H1 (cell line): ENCODE measurements at regions not wholly inside any gene's neighbourhood (a gene's known extent, or its start where the extent isn't known, plus 50 kb on each side); places are given as distances from the start of the nearest gene placed in this dataset.

ENCODE experiments used
- EP300 ChIP-seq, 2 experiments: IDR thresholded peaks; 1 replicate in 1 of 2; 2 replicates in 1 of 2; pipeline ENCODE4 v1.6.1; 2011 to 2012; ENCODE audit warnings: low read depth in 2 of 2, low read length in 2 of 2, mild to moderate bottlenecking in 2 of 2, borderline replicate concordance in 1 of 2, inconsistent platforms in 1 of 2, moderate library complexity in 1 of 2
- EZH2 ChIP-seq: fragments of 200-600 bp; sonication (generic); IDR thresholded peaks from 2 replicates; pipeline ENCODE4 v1.7.1; 2012; ENCODE audit warnings: low read depth, mild to moderate bottlenecking, moderate library complexity, low read length, inconsistent platforms; ENCODE audit not compliant: severe bottlenecking
- GABPA ChIP-seq: IDR thresholded peaks from 2 replicates; pipeline ENCODE4 v1.6.1; 2011; ENCODE audit warnings: mild to moderate bottlenecking, low read length, moderate library complexity, borderline replicate concordance; ENCODE audit not compliant: insufficient read depth
- HDAC2 ChIP-seq, 2 experiments: fragments of 300-600 bp in 1 of 2; sonication (generic) in 1 of 2; IDR thresholded peaks; 2 replicates each; pipeline ENCODE4 v1.6.1; 2011 to 2012; ENCODE audit warnings: low read depth in 2 of 2, low read length in 2 of 2, mild to moderate bottlenecking in 2 of 2, moderate library complexity in 2 of 2, borderline replicate concordance in 1 of 2, inconsistent platforms in 1 of 2
- NRF1 ChIP-seq: IDR thresholded peaks from 2 replicates; pipeline ENCODE4 v1.6.1; 2011; ENCODE audit warnings: mild to moderate bottlenecking, low read depth, low read length, improper control_type of control experiment
- POLR2AphosphoS5 ChIP-seq: IDR thresholded peaks from 2 replicates; pipeline ENCODE4 v1.6.1; 2011; ENCODE audit warnings: low read depth, low read length
- RXRA ChIP-seq: IDR thresholded peaks from 2 replicates; pipeline ENCODE4 v1.6.1; 2011; ENCODE audit warnings: low read depth, mild to moderate bottlenecking, low read length, moderate library complexity; ENCODE audit not compliant: insufficient read depth
- SIN3A ChIP-seq, 2 experiments: IDR thresholded peaks in 1 of 2; conservative IDR thresholded peaks in 1 of 2; 2 replicates each; pipeline ENCODE4 v1.6.1; 2011 to 2012; ENCODE audit warnings: low read length in 2 of 2, improper control_type of control experiment in 1 of 2, low read depth in 1 of 2, mild to moderate bottlenecking in 1 of 2
- TF ChIP-seq, protein P1 (sequence below), 3 experiments: IDR thresholded peaks; 1 replicate in 2 of 3; 2 replicates in 1 of 3; pipeline versions ENCODE4 v1.5.1 to v1.6.1; 2011; ENCODE audit warnings: low read length in 3 of 3, mild to moderate bottlenecking in 3 of 3, inconsistent platforms in 2 of 3, low read depth in 1 of 3, moderate library complexity in 1 of 3; ENCODE audit not compliant: insufficient read depth in 1 of 3; ENCODE audit errors: control extremely low read depth in 1 of 3

DNA sequence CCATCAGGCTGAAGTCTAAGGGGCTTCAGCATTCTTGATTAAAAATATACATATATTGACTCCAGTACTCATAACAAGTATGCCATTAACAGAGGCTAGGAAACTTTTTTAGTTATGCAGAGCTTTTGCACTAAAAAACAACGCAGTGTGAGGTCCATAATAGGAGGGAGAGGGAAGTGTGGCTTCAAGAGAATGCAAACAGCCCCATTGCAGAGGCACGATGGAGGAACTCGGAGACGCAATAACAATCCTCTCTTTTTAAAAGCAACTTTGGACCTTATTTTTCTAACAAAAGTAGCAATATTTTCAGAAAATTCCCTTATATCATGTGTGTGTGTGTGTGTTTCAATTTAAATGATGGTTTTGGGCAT lies 150.0 kb upstream of the PTCH1 start:
- TF ChIP-seq GABPA: no peak
- TF ChIP-seq, protein P1, sequence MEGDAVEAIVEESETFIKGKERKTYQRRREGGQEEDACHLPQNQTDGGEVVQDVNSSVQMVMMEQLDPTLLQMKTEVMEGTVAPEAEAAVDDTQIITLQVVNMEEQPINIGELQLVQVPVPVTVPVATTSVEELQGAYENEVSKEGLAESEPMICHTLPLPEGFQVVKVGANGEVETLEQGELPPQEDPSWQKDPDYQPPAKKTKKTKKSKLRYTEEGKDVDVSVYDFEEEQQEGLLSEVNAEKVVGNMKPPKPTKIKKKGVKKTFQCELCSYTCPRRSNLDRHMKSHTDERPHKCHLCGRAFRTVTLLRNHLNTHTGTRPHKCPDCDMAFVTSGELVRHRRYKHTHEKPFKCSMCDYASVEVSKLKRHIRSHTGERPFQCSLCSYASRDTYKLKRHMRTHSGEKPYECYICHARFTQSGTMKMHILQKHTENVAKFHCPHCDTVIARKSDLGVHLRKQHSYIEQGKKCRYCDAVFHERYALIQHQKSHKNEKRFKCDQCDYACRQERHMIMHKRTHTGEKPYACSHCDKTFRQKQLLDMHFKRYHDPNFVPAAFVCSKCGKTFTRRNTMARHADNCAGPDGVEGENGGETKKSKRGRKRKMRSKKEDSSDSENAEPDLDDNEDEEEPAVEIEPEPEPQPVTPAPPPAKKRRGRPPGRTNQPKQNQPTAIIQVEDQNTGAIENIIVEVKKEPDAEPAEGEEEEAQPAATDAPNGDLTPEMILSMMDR (IDR thresholded peaks at IDR 0.05; ENCODE audit: control extremely low read depth in 1 of 3, insufficient read depth in 1 of 3, low read depth in 1 of 3, low read length in 3 of 3): no peak
- no peak for TF ChIP-seq EP300 (IDR thresholded peaks at IDR 0.05; ENCODE audit: borderline replicate concordance in 1 of 2, low read depth in 2 of 2, low read length in 2 of 2)
- TF ChIP-seq HDAC2 (IDR thresholded peaks at IDR 0.05; ENCODE audit: borderline replicate concordance in 1 of 2, low read depth in 2 of 2, low read length in 2 of 2): no peak
- no peak for TF ChIP-seq EZH2
- no peak for TF ChIP-seq SIN3A (conservative IDR thresholded peaks at IDR 0.05 in 1 of 2, IDR thresholded peaks at IDR 0.05 in 1 of 2; ENCODE audit: low read depth in 1 of 2, low read length in 2 of 2)
- TF ChIP-seq NRF1: no peak
- TF ChIP-seq POLR2AphosphoS5: no peak
- no peak for TF ChIP-seq RXRA
